ENCODE measurements at regions not wholly inside any gene's neighbourhood (a gene's known extent, or its start where the extent isn't known, plus 50 kb on each side); places are given as distances from the start of the nearest gene placed in this dataset.

- no peak for ATAC-seq
- H3K4me3 ChIP-seq = no peak overlapping the region
- H3K27ac ChIP-seq = no peak overlapping the region
- no peaks in the 10 kb centered on the region for H3K9me3 ChIP-seq
- H3K4me1 ChIP-seq = peaks cover 0 to 12% (median 5%) of the 10 kb centered on the region in 3 donors
- no peak for TF ChIP-seq CTCF (IDR thresholded peaks at IDR 0.05)
- no peak for TF ChIP-seq POLR2A (IDR thresholded peaks at IDR 0.05)
- no peak for TF ChIP-seq EP300 (IDR thresholded peaks at IDR 0.05)
- TF ChIP-seq POLR2AphosphoS5 (IDR thresholded peaks at IDR 0.05) = no peak
- WGBS, 2 donors (ENCODE audit: low coverage in 1 of 2) = 51 to 63% methylated on average over 4 of the region's 4 CpGs
- H3K36me3 ChIP-seq = no peaks in the 10 kb centered on the region
- no peaks in the 10 kb centered on the region for H3K27me3 ChIP-seq
Measured at GRCh38 chr12:90064852-90065801, 356.5 kb upstream of the ATP2B1 start.

- no peaks in the 10 kb centered on the region for H3K9me3 ChIP-seq
- H3K36me3 ChIP-seq = no peaks in the 10 kb centered on the region
- no peak overlapping the region for H3K27ac ChIP-seq
- no peak overlapping the region for H3K4me3 ChIP-seq
- WGBS, 2 donors (ENCODE audit: low coverage in 1 of 2) = 93% methylated on average over 4 of the region's 4 CpGs; no CpG with 5 or more reads in 1 of the 2 donors
- ATAC-seq = no peak
- H3K4me1 ChIP-seq = peaks cover 0 to 23% (median 8%) of the 10 kb centered on the region in 3 donors
- H3K27me3 ChIP-seq = no peaks in the 10 kb centered on the region
- TF ChIP-seq POLR2A (IDR thresholded peaks at IDR 0.05) (no peak), EP300 (IDR thresholded peaks at IDR 0.05) (no peak)
Measured at GRCh38 chr12:90062799-90063198, 354.2 kb upstream of the ATP2B1 start.

- Histone ChIP-seq H3K27ac (no peak overlapping the region), H3K4me3 (no peak overlapping the region)
- no peak for TF ChIP-seq POLR2A (IDR thresholded peaks at IDR 0.05)
- TF ChIP-seq POLR2AphosphoS5 (IDR thresholded peaks at IDR 0.05) = no peak
- no peak for TF ChIP-seq CTCF (IDR thresholded peaks at IDR 0.05)
- TF ChIP-seq EP300 (IDR thresholded peaks at IDR 0.05) = no peak
Measured at GRCh38 chr12:90061809-90062208, 353.2 kb upstream of the ATP2B1 start.

GRCh38 chr12:90060031-90060430, 351.4 kb upstream of the ATP2B1 start:
- TF ChIP-seq EP300 (IDR thresholded peaks at IDR 0.05) = no peak
- no peak for TF ChIP-seq POLR2A (IDR thresholded peaks at IDR 0.05)
- no peak for TF ChIP-seq CTCF (IDR thresholded peaks at IDR 0.05)
- TF ChIP-seq POLR2AphosphoS5 (IDR thresholded peaks at IDR 0.05) = no peak
- WGBS, 2 donors (ENCODE audit: low coverage in 1 of 2) = 100% methylated on average over 1 of the region's 1 CpG
- Histone ChIP-seq H3K27me3 (no peaks in the 10 kb centered on the region), H3K27ac (no peak overlapping the region), H3K9me3 (no peaks in the 10 kb centered on the region), H3K4me3 (no peak overlapping the region), H3K36me3 (no peaks in the 10 kb centered on the region), H3K4me1 (peaks cover 0 to 17% (median 3%) of the 10 kb centered on the region in 3 donors)
- ATAC-seq = no peak

More at GRCh38 chr12:90061809-90062208, 353.2 kb upstream of the ATP2B1 start:
- WGBS, 2 donors (ENCODE audit: low coverage in 1 of 2) = 74 to 79% methylated on average over 2 of the region's 2 CpGs
- H3K36me3 ChIP-seq = no peaks in the 10 kb centered on the region
- H3K27me3 ChIP-seq = no peaks in the 10 kb centered on the region
- ATAC-seq = no peak
- H3K4me1 ChIP-seq = peaks cover 0 to 23% (median 8%) of the 10 kb centered on the region in 3 donors
- no peaks in the 10 kb centered on the region for H3K9me3 ChIP-seq

GRCh38 chr12:90058704-90059103, 350.1 kb upstream of the ATP2B1 start:
- Histone ChIP-seq H3K4me3 (no peak overlapping the region), H3K27me3 (no peaks in the 10 kb centered on the region), H3K36me3 (no peaks in the 10 kb centered on the region), H3K9me3 (no peaks in the 10 kb centered on the region), H3K27ac (no peak overlapping the region), H3K4me1 (peaks cover 0 to 11% (median 2%) of the 10 kb centered on the region in 3 donors)
- TF ChIP-seq POLR2A (IDR thresholded peaks at IDR 0.05) (no peak), EP300 (IDR thresholded peaks at IDR 0.05) (no peak), POLR2AphosphoS5 (IDR thresholded peaks at IDR 0.05) (no peak), CTCF (IDR thresholded peaks at IDR 0.05) (no peak)
- ATAC-seq = no peak
- 0 to 18% methylated on average over 1 of the region's 1 CpG for WGBS, 2 donors (ENCODE audit: low coverage in 1 of 2)

Data from gastroesophageal sphincter (tissue), 4 donors.